ENCODE measurements at regions not wholly inside any gene's neighbourhood (a gene's known extent, or its start where the extent isn't known, plus 50 kb on each side); places are given as distances from the start of the nearest gene placed in this dataset.
"Not testable (repeated sequence)": the region's sequence is repeated elsewhere in the genome, so short reads cannot be mapped to it uniquely, and the experiment has no call there.

GRCh38 chr4:147104768-147105167, 159.1 kb upstream of the TTC29 start:
- no peak for DNase-seq

- DNase-seq: no peak
Observed at GRCh38 chr4:147108409-147108808, 162.7 kb upstream of the TTC29 start.

GRCh38 chr4:147109800-147110199, 164.1 kb upstream of the TTC29 start:
- DNase-seq: no peak

GRCh38 chr4:147110473-147111367, 165.1 kb upstream of the TTC29 start:
- no peak for DNase-seq

- DNase-seq: not testable (repeated sequence)
Observed at GRCh38 chr4:147112196-147112595, 166.5 kb upstream of the TTC29 start.

- no peak for DNase-seq
Observed at GRCh38 chr4:147117431-147117830, 171.8 kb upstream of the TTC29 start.

GRCh38 chr4:147118528-147118927, 172.9 kb upstream of the TTC29 start:
- no peak for DNase-seq

- DNase-seq: no peak
Observed at GRCh38 chr4:147122685-147123084, 177.0 kb upstream of the TTC29 start.

- no peak for DNase-seq
Observed at GRCh38 chr4:147123146-147123545, 177.5 kb upstream of the TTC29 start.

GRCh38 chr4:147128787-147129186, 183.1 kb upstream of the TTC29 start:
- no peak for DNase-seq

- no peak for DNase-seq
Observed at GRCh38 chr4:147129687-147130086, 184.0 kb upstream of the TTC29 start.

- DNase-seq: no peak
Observed at GRCh38 chr4:147134536-147135210, 189.0 kb upstream of the TTC29 start.

- no peak for DNase-seq
Observed at GRCh38 chr4:147136310-147136709, 190.6 kb upstream of the TTC29 start.

- no peak for DNase-seq
Observed at GRCh38 chr4:147136751-147137150, 191.1 kb upstream of the TTC29 start.

GRCh38 chr4:147137280-147137679, 191.6 kb upstream of the TTC29 start:
- DNase-seq: no peak

- no peak for DNase-seq
Observed at GRCh38 chr4:147138171-147138570, 192.5 kb upstream of the TTC29 start.

GRCh38 chr4:147139455-147140198, 194.0 kb upstream of the TTC29 start:
- DNase-seq: no peak

GRCh38 chr4:147151763-147152162, 206.1 kb upstream of the TTC29 start:
- DNase-seq: no peak

GRCh38 chr4:147157860-147158701, 212.4 kb upstream of the TTC29 start:
- DNase-seq: no peak

GRCh38 chr4:147160908-147161513, 215.3 kb upstream of the TTC29 start:
- no peak for DNase-seq

GRCh38 chr4:147163311-147163710, 217.6 kb upstream of the TTC29 start:
- no peak for DNase-seq

- not testable (repeated sequence) for DNase-seq
Observed at GRCh38 chr4:147168200-147168599, 222.5 kb upstream of the TTC29 start.
